GM21515 (cell line): ENCODE measurements at regions not wholly inside any gene's neighbourhood (a gene's known extent, or its start where the extent isn't known, plus 50 kb on each side); places are given as distances from the start of the nearest gene placed in this dataset.
"Not testable (repeated sequence)": the region's sequence is repeated elsewhere in the genome, so short reads cannot be mapped to it uniquely, and the experiment has no call there.

ENCODE experiments used
- ATAC-seq: cut with Tn5 transposase; IDR thresholded peaks from one replicate; pipeline ENCODE4 v1.9.1; 2021; ENCODE audit not compliant: unreplicated experiment

- no peak for ATAC-seq
Observed at GRCh38 chr13:80946008-80946802, 605.3 kb upstream of the SPRY2 start.

GRCh38 chr13:80945328-80945727 is 604.4 kb upstream of the SPRY2 start:
- ATAC-seq: no peak

GRCh38 chr13:80939581-80939980 is 598.7 kb upstream of the SPRY2 start:
- no peak for ATAC-seq

GRCh38 chr13:80931766-80932165 is 590.8 kb upstream of the SPRY2 start:
- ATAC-seq: no peak

- no peak for ATAC-seq
Observed at GRCh38 chr13:80931118-80931517, 590.2 kb upstream of the SPRY2 start.

GRCh38 chr13:80928241-80928640 is 587.3 kb upstream of the SPRY2 start:
- ATAC-seq: no peak

- ATAC-seq: not testable (repeated sequence)
Observed at GRCh38 chr13:80926024-80926423, 585.1 kb upstream of the SPRY2 start.

GRCh38 chr13:80924596-80924995 is 583.7 kb upstream of the SPRY2 start:
- no peak for ATAC-seq

- ATAC-seq: no peak
Observed at GRCh38 chr13:80923907-80924306, 583.0 kb upstream of the SPRY2 start.

- no peak for ATAC-seq
Observed at GRCh38 chr13:80921971-80922370, 581.0 kb upstream of the SPRY2 start.

- no peak for ATAC-seq
Observed at GRCh38 chr13:80921541-80921940, 580.6 kb upstream of the SPRY2 start.

- ATAC-seq: no peak
Observed at GRCh38 chr13:80906860-80907259, 565.9 kb upstream of the SPRY2 start.

GRCh38 chr13:80904386-80904785 is 563.5 kb upstream of the SPRY2 start:
- ATAC-seq: no peak

GRCh38 chr13:80903911-80904310 is 563.0 kb upstream of the SPRY2 start:
- no peak for ATAC-seq

- ATAC-seq: no peak
Observed at GRCh38 chr13:80901530-80901929, 560.6 kb upstream of the SPRY2 start.

GRCh38 chr13:80901111-80901510 is 560.2 kb upstream of the SPRY2 start:
- no peak for ATAC-seq

- ATAC-seq: no peak
Observed at GRCh38 chr13:80900561-80900960, 559.6 kb upstream of the SPRY2 start.

- not testable (repeated sequence) for ATAC-seq
Observed at GRCh38 chr13:80897641-80898040, 556.7 kb upstream of the SPRY2 start.

GRCh38 chr13:80894917-80895316 is 554.0 kb upstream of the SPRY2 start:
- ATAC-seq: no peak

- no peak for ATAC-seq
Observed at GRCh38 chr13:80889829-80890228, 548.9 kb upstream of the SPRY2 start.

GRCh38 chr13:80888390-80888789 is 547.5 kb upstream of the SPRY2 start:
- no peak for ATAC-seq

GRCh38 chr13:80884056-80884785 is 543.3 kb upstream of the SPRY2 start:
- no peak for ATAC-seq
